Mesenchymal stem cell (in vitro differentiated cells and primary cell): ENCODE measurements at regions not wholly inside any gene's neighbourhood (a gene's known extent, or its start where the extent isn't known, plus 50 kb on each side); places are given as distances from the start of the nearest gene placed in this dataset.

ENCODE experiments used
- DNase-seq: peaks from one replicate; pipeline ENCODE4 v3.0.0-alpha.2; 2013
- H2AFZ ChIP-seq: one replicate; pipeline ENCODE4 v1.6.1; 2013; ENCODE audit warnings: low read depth, mild to moderate bottlenecking, control low read depth, inconsistent platforms, low read length, moderate library complexity
- H2AK5ac ChIP-seq: 2 replicates; pipeline ENCODE4 v1.6.1; 2013; ENCODE audit warnings: low read length, moderate library complexity, mild to moderate bottlenecking, inconsistent platforms; ENCODE audit not compliant: severe bottlenecking
- H2BK120ac ChIP-seq: one replicate; pipeline ENCODE4 v1.6.1; 2013; ENCODE audit warnings: low read depth, mild to moderate bottlenecking, inconsistent platforms, low read length, moderate library complexity
- H2BK12ac ChIP-seq, 2 experiments: one replicate each; pipeline ENCODE4 v1.6.1; 2013; ENCODE audit warnings: inconsistent platforms in 2 of 2, low read length in 2 of 2, mild to moderate bottlenecking in 2 of 2, moderate library complexity in 2 of 2, control low read depth in 1 of 2
- H2BK15ac ChIP-seq: one replicate; pipeline ENCODE4 v1.6.1; 2013; ENCODE audit warnings: mild to moderate bottlenecking, low read depth, inconsistent platforms; ENCODE audit not compliant: poor library complexity, severe bottlenecking
- H2BK5ac ChIP-seq: 2 replicates; pipeline ENCODE4 v1.6.1; 2013; ENCODE audit warnings: low read depth, mild to moderate bottlenecking, low read length, control low read depth, inconsistent platforms; ENCODE audit not compliant: poor library complexity, severe bottlenecking
- H3K14ac ChIP-seq, 2 experiments: one replicate each; pipeline ENCODE4 v1.6.1; 2013; ENCODE audit warnings: inconsistent platforms in 2 of 2, low read length in 2 of 2, control low read depth in 1 of 2, mild to moderate bottlenecking in 1 of 2, moderate library complexity in 1 of 2
- H3K18ac ChIP-seq, 2 experiments: one replicate each; pipeline ENCODE4 v1.6.1; 2013; ENCODE audit warnings: inconsistent platforms in 2 of 2, low read length in 2 of 2, control low read depth in 1 of 2, low read depth in 1 of 2, mild to moderate bottlenecking in 1 of 2
- H3K23ac ChIP-seq, 2 experiments: one replicate each; pipeline ENCODE4 v1.6.1; 2013; ENCODE audit warnings: inconsistent platforms in 2 of 2, low read length in 2 of 2, mild to moderate bottlenecking in 2 of 2, moderate library complexity in 2 of 2, control low read depth in 1 of 2
- H3K27ac ChIP-seq: 2 replicates; pipeline ENCODE4 v1.5.1; 2013; ENCODE audit warnings: mild to moderate bottlenecking, moderate library complexity, low read length, control low read depth, inconsistent platforms; ENCODE audit not compliant: poor library complexity, severe bottlenecking
- H3K27me3 ChIP-seq, 2 experiments: 2 replicates each; pipeline versions ENCODE4 v1.6.1 to v1.7.0; 2013; ENCODE audit warnings: low read length in 2 of 2, mild to moderate bottlenecking in 2 of 2, moderate library complexity in 2 of 2, control low read depth in 1 of 2, inconsistent platforms in 1 of 2; ENCODE audit not compliant: control insufficient read depth in 1 of 2, insufficient read depth in 1 of 2
- H3K36me3 ChIP-seq, 2 experiments: 2 replicates each; pipeline versions ENCODE4 v1.6.1 to v1.7.0; 2013; ENCODE audit warnings: low read length in 2 of 2, control low read depth in 1 of 2, inconsistent platforms in 1 of 2, low read depth in 1 of 2, mild to moderate bottlenecking in 1 of 2; ENCODE audit not compliant: insufficient read depth in 2 of 2, control insufficient read depth in 1 of 2
- H3K4ac ChIP-seq, 2 experiments: one replicate each; pipeline ENCODE4 v1.6.1; 2013; ENCODE audit warnings: inconsistent platforms in 2 of 2, low read length in 2 of 2, mild to moderate bottlenecking in 2 of 2, moderate library complexity in 2 of 2, control low read depth in 1 of 2, low read depth in 1 of 2
- H3K4me1 ChIP-seq: 2 replicates; pipeline ENCODE4 v1.6.1; 2013; ENCODE audit warnings: low read depth, low read length, control low read depth; ENCODE audit not compliant: control insufficient read depth, insufficient read depth
- H3K4me2 ChIP-seq: 2 replicates; pipeline ENCODE4 v1.6.1; 2013; ENCODE audit warnings: low read length, mild to moderate bottlenecking, inconsistent platforms; ENCODE audit not compliant: poor library complexity, severe bottlenecking
- H3K4me3 ChIP-seq, 2 experiments: 2 replicates each; pipeline versions ENCODE4 v1.5.1 to v1.7.0; 2013; ENCODE audit warnings: low read length in 2 of 2, mild to moderate bottlenecking in 2 of 2, control low read depth in 1 of 2, low read depth in 1 of 2; ENCODE audit not compliant: insufficient read depth in 1 of 2
- H3K79me1 ChIP-seq: replicated peaks from 2 replicates; pipeline ENCODE4 v1.6.1; 2013; ENCODE audit warnings: mild to moderate bottlenecking, control low read depth, low read length, inconsistent platforms; ENCODE audit not compliant: poor library complexity, severe bottlenecking
- H3K9ac ChIP-seq: 2 replicates; pipeline ENCODE4 v1.7.0; 2013; ENCODE audit warnings: mild to moderate bottlenecking, low read length, moderate library complexity
- H3K9me3 ChIP-seq: 2 replicates; pipeline ENCODE4 v1.7.0; 2013; ENCODE audit warnings: mild to moderate bottlenecking, low read length; ENCODE audit not compliant: control insufficient read depth
- H4K8ac ChIP-seq: one replicate; pipeline ENCODE4 v1.6.1; 2013; ENCODE audit warnings: inconsistent platforms, mild to moderate bottlenecking, low read length, moderate library complexity
- H4K91ac ChIP-seq: one replicate; pipeline ENCODE4 v1.6.1; 2013; ENCODE audit warnings: mild to moderate bottlenecking, low read length, inconsistent platforms
- WGBS: methylation state at CpG from one replicate; pipeline ENCODE4 v1.1.7; 2013; ENCODE audit warnings: mixed read lengths; 5-methylcytosine and 5-hydroxymethylcytosine counted together

DNA sequence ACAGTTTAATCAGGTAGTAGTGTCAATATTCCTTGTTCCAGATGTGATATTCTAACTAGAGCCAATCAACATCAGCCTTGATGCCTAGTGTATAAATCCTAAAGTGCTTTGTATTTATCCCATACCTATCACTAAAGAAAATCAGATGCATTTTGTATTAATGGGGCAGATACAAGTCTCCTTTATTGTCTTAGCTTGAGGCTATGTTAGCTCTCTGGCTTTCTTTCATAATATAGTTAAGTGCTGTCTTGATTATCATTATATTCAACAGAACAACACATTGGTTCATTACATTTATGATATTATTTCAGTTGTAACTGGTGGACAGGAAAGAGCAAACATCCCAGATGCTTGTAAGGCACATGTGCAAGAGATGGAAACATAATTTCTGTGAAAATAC is 338.8 kb downstream of the PLA2G4A start:
- H3K9me3 ChIP-seq, result peaks cover 7% of the 10 kb centered on the region
- no peak overlapping the region for H3K14ac ChIP-seq
- no peak overlapping the region for H3K18ac ChIP-seq
- H3K27ac ChIP-seq, result no peak overlapping the region
- H2BK15ac ChIP-seq, result no peak overlapping the region
- H2AK5ac ChIP-seq, result no peak overlapping the region
- no peak overlapping the region for H4K8ac ChIP-seq
- no peaks in the 10 kb centered on the region for H3K79me1 ChIP-seq
- no peak overlapping the region for H3K9ac ChIP-seq
- H2AFZ ChIP-seq, result no peak overlapping the region
- no peaks in the 10 kb centered on the region for H3K27me3 ChIP-seq
- no peak overlapping the region for H2BK12ac ChIP-seq
- no peak overlapping the region for H3K4me3 ChIP-seq
- H2BK120ac ChIP-seq, result no peak overlapping the region
- H2BK5ac ChIP-seq, result no peak overlapping the region
- H3K36me3 ChIP-seq, result no peaks in the 10 kb centered on the region
- H3K4me1 ChIP-seq, result no peaks in the 10 kb centered on the region
- no peak overlapping the region for H3K23ac ChIP-seq
- H4K91ac ChIP-seq, result no peak overlapping the region
- H3K4me2 ChIP-seq, result no peak overlapping the region
- no peak overlapping the region for H3K4ac ChIP-seq
- DNase-seq, result no peak

DNA sequence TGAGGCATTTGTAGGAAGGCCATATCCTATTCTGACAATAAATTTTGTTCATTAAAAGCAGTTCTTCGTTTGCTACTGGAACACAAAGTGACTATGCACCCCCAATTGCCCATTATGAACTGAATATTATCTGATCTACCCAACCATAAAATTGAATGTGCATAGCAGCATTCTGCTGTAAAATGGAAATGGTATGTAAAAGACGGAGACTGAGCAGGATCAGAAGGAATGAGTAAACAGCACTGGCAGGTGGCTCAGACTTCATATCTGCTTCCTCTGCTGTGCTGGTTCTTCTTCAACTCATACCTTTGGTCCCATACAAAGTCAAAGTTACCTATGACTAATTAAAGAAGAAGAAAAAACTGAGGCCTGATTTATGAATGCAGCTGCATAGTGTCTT is 339.5 kb downstream of the PLA2G4A start:
- no peak overlapping the region for H3K27ac ChIP-seq
- H3K4me1 ChIP-seq, result no peaks in the 10 kb centered on the region
- no peak overlapping the region for H3K14ac ChIP-seq
- no peak overlapping the region for H2BK12ac ChIP-seq
- H4K91ac ChIP-seq, result no peak overlapping the region
- no peak overlapping the region for H2AFZ ChIP-seq
- no peak overlapping the region for H3K4me2 ChIP-seq
- no peak for DNase-seq
- no peak overlapping the region for H2BK120ac ChIP-seq
- no peak overlapping the region for H4K8ac ChIP-seq
- H3K36me3 ChIP-seq, result no peaks in the 10 kb centered on the region
- no peaks in the 10 kb centered on the region for H3K79me1 ChIP-seq
- H3K9ac ChIP-seq, result no peak overlapping the region
- WGBS, result 83% methylated on average over 1 of the region's 2 CpGs
- no peak overlapping the region for H2AK5ac ChIP-seq
- no peak overlapping the region for H3K4ac ChIP-seq
- H3K27me3 ChIP-seq, result no peaks in the 10 kb centered on the region
- H3K9me3 ChIP-seq, result peaks cover 11% of the 10 kb centered on the region
- H3K23ac ChIP-seq, result no peak overlapping the region
- no peak overlapping the region for H3K4me3 ChIP-seq
- H2BK5ac ChIP-seq, result no peak overlapping the region
- H2BK15ac ChIP-seq, result no peak overlapping the region
- no peak overlapping the region for H3K18ac ChIP-seq

DNA sequence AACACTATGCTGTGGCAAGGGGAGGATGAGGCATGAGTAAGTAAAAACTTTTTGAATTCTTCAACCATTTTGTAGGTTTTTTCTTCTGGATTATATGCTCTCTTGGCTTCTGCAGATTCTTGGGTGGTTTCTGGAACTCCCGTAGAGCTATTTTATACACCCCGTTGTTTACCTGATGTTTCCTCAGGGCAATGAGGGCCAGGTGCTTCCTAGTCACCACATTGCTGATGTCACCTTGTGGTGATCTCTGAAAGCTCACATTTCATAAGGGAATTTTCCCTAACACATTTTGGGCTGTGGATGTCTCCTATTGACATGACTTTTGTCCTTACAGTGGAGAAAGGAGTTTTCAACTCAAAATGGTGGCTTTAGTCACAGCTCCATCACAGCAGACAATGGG is 356.6 kb downstream of the PLA2G4A start:
- no peak overlapping the region for H3K23ac ChIP-seq
- no peak overlapping the region for H3K18ac ChIP-seq
- no peak overlapping the region for H3K14ac ChIP-seq
- no peaks in the 10 kb centered on the region for H3K27me3 ChIP-seq
- H3K27ac ChIP-seq, result no peak overlapping the region
- H4K8ac ChIP-seq, result no peak overlapping the region
- no peak overlapping the region for H2AK5ac ChIP-seq
- H3K9ac ChIP-seq, result no peak overlapping the region
- H3K4me3 ChIP-seq, result no peak overlapping the region
- H3K36me3 ChIP-seq, result no peaks in the 10 kb centered on the region
- H3K4me2 ChIP-seq, result no peak overlapping the region
- no peak overlapping the region for H2BK15ac ChIP-seq
- no peak overlapping the region for H2BK5ac ChIP-seq
- no peaks in the 10 kb centered on the region for H3K4me1 ChIP-seq
- DNase-seq, result no peak
- no peak overlapping the region for H2BK12ac ChIP-seq
- no peak overlapping the region for H2BK120ac ChIP-seq
- no peak overlapping the region for H3K4ac ChIP-seq
- H2AFZ ChIP-seq, result no peak overlapping the region
- 83% methylated on average over 2 of the region's 2 CpGs for WGBS
- H3K9me3 ChIP-seq, result peaks cover 32% of the 10 kb centered on the region
- H4K91ac ChIP-seq, result no peak overlapping the region
- no peaks in the 10 kb centered on the region for H3K79me1 ChIP-seq

DNA sequence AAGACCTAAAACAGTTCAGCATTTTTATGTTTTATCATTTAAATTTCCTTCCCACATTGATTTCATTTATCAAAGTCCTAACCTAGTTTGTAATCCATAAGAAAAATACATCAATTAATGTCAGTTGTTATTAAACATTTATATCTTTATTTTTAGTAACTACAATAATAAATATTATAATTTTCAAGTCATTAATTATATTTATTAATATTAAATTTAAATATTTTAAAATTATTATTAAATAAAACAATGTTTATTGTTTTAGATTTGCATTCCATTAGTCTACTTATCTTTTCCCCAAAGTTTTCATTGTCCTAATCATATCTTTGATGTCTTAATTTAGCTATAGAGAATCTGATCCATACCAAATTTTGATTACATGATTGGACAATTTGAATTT is 368.9 kb downstream of the PLA2G4A start:
- H3K4ac ChIP-seq, result no peak overlapping the region
- no peak overlapping the region for H3K4me2 ChIP-seq
- no peaks in the 10 kb centered on the region for H3K4me1 ChIP-seq
- no peak overlapping the region for H4K91ac ChIP-seq
- no peak overlapping the region for H4K8ac ChIP-seq
- no peaks in the 10 kb centered on the region for H3K27me3 ChIP-seq
- no peak overlapping the region for H3K4me3 ChIP-seq
- H3K79me1 ChIP-seq, result no peaks in the 10 kb centered on the region
- H2BK120ac ChIP-seq, result no peak overlapping the region
- H3K36me3 ChIP-seq, result no peaks in the 10 kb centered on the region
- H3K9me3 ChIP-seq, result peaks cover 3% of the 10 kb centered on the region
- H3K27ac ChIP-seq, result no peak overlapping the region
- no peak overlapping the region for H2BK12ac ChIP-seq
- H3K14ac ChIP-seq, result no peak overlapping the region
- H3K23ac ChIP-seq, result no peak overlapping the region
- no peak overlapping the region for H2AFZ ChIP-seq
- no peak overlapping the region for H3K9ac ChIP-seq
- H2AK5ac ChIP-seq, result no peak overlapping the region
- H2BK5ac ChIP-seq, result no peak overlapping the region
- no peak for DNase-seq
- no peak overlapping the region for H3K18ac ChIP-seq
- H2BK15ac ChIP-seq, result no peak overlapping the region
